Sigmoid colon (tissue), 4 donors: ENCODE measurements at regions not wholly inside any gene's neighbourhood (a gene's known extent, or its start where the extent isn't known, plus 50 kb on each side); places are given as distances from the start of the nearest gene placed in this dataset.

Experiments
- CTCF ChIP-seq, 4 experiments: fragments of 450-650 bp in 3 of 4; fragments of 200-600 bp in 1 of 4; IDR thresholded peaks; one replicate each; pipeline ENCODE4 v1.5.1; 2016 to 2019; ENCODE audit warnings: antibody characterized with exemption in 4 of 4, mild to moderate bottlenecking in 3 of 4, moderate library complexity in 2 of 4
- POLR2A ChIP-seq, 2 donors: fragments of 450-650 bp; IDR thresholded peaks; one replicate each; pipeline ENCODE4 v1.6.1; 2016; ENCODE audit warnings: antibody characterized with exemption in 2 of 2, mild to moderate bottlenecking in 2 of 2, moderate library complexity in 2 of 2
- POLR2AphosphoS5 ChIP-seq, 4 donors: sonication (generic); formaldehyde crosslinking; IDR thresholded peaks; one replicate each; pipeline ENCODE4 v1.6.1; 2017; ENCODE audit warnings: antibody characterized with exemption in 4 of 4

GRCh38 chr11:76269247-76269646 is 62.9 kb upstream of the WNT11 start:
- TF ChIP-seq CTCF (IDR thresholded peaks at IDR 0.05): no peak
- no peak for TF ChIP-seq POLR2AphosphoS5 (IDR thresholded peaks at IDR 0.05)
- no peak for TF ChIP-seq POLR2A (IDR thresholded peaks at IDR 0.05)
